Gastrocnemius medialis (tissue), 4 donors: ENCODE measurements at regions not wholly inside any gene's neighbourhood (a gene's known extent, or its start where the extent isn't known, plus 50 kb on each side); places are given as distances from the start of the nearest gene placed in this dataset.

Experiments
- ATAC-seq, 2 donors: fragments of 150-250 bp; one replicate each; pipeline ENCODE4 v1.9.1; 2016
- DNase-seq, 2 donors: peaks; one replicate each; pipeline ENCODE4 v3.0.0-alpha.2; 2019
- H3K27ac ChIP-seq, 4 donors: fragments of 200-600 bp; sonication (generic); 1 replicate in 1 of 4; 2 replicates in 3 of 4; pipeline ENCODE4 v1.5.1; 2016 to 2018; ENCODE audit warnings: mild to moderate bottlenecking in 2 of 4, moderate library complexity in 1 of 4
- H3K27me3 ChIP-seq, 3 donors: fragments of 200-600 bp; sonication (generic) in 2 of 3; 1 replicate in 1 of 3; 2 replicates in 2 of 3; pipeline versions ENCODE4 v1.5.1 to v1.6.0; 2016 to 2019; ENCODE audit warnings: mild to moderate bottlenecking in 1 of 3, moderate library complexity in 1 of 3
- H3K36me3 ChIP-seq, 2 donors: fragments of 200-600 bp; sonication (generic) in 1 of 2; one replicate each; pipeline ENCODE4 v1.5.1; 2017 to 2018
- H3K4me1 ChIP-seq, 2 donors: fragments of 200-600 bp; sonication (generic) in 1 of 2; one replicate each; pipeline ENCODE4 v1.5.1; 2016 to 2017; ENCODE audit warnings: mild to moderate bottlenecking in 2 of 2
- H3K4me3 ChIP-seq, 4 donors: fragments of 200-600 bp; sonication (generic) in 3 of 4; 1 replicate in 1 of 4; 2 replicates in 3 of 4; pipeline ENCODE4 v1.5.1; 2016 to 2019; ENCODE audit warnings: mild to moderate bottlenecking in 2 of 4
- H3K9me3 ChIP-seq, 3 donors: fragments of 200-600 bp; sonication (generic) in 2 of 3; 1 replicate in 1 of 3; 2 replicates in 2 of 3; pipeline ENCODE4 v1.5.1; 2016 to 2019
- POLR2A ChIP-seq, 2 donors: fragments of 450-650 bp; IDR thresholded peaks; one replicate each; pipeline ENCODE4 v1.6.1; 2017; ENCODE audit warnings: antibody characterized with exemption in 2 of 2, mild to moderate bottlenecking in 2 of 2, moderate library complexity in 2 of 2
- in situ Hi-C, 4 donors: fragments of 200-750 bp; cut with MboI; loops; one replicate each; pipeline versions ENCODE4 v1.15.0 to v1.8.0; 2017; ENCODE audit warnings: low sequenced_read_pairs in 4 of 4
- intact Hi-C: fragments of 100-400 bp; cut with DNase I; formaldehyde crosslinking; loops from one replicate; pipeline ENCODE4 v1.15.1; 2023; ENCODE audit warnings: low total_unique reads
- TF ChIP-seq, protein P1 (sequence below), 5 experiments: fragments of 450-650 bp in 3 of 5; fragments of 200-600 bp in 2 of 5; sonication (generic) in 2 of 5; IDR thresholded peaks in 4 of 5; conservative IDR thresholded peaks in 1 of 5; 1 replicate in 4 of 5; 2 replicates in 1 of 5; pipeline ENCODE4 v1.5.1; 2016 to 2019; ENCODE audit warnings: antibody characterized with exemption in 5 of 5, mild to moderate bottlenecking in 3 of 5, moderate library complexity in 3 of 5

DNA sequence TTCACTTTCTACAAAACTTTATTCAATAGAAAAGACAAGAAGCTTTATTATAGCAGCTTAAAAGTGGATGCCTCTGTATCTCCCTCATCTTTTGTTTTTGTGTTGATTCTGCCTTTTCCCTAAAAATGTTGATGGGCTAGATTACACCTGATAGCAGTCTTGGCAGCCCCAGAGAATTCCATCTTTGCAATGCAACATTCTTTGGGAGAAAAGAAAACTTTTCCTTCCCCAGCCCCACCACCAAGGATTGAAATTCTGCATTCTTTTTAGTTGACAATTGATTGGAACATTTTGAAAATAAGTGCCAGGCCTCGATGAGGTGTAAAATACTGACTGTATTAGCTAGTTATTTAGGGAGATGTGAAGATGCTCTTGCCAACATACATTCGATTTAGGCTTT is 306.8 kb upstream of the G2E3 start:
- no peaks in the 10 kb centered on the region for H3K9me3 ChIP-seq
- DNase-seq (no peak), ATAC-seq (no peak)
- no peak overlapping the region for H3K4me3 ChIP-seq
- no peaks in the 10 kb centered on the region for H3K36me3 ChIP-seq
- in situ Hi-C loops (no loop called here), intact Hi-C loops (no loop called here)
- H3K27ac ChIP-seq = no peak overlapping the region
- TF ChIP-seq, protein P1, sequence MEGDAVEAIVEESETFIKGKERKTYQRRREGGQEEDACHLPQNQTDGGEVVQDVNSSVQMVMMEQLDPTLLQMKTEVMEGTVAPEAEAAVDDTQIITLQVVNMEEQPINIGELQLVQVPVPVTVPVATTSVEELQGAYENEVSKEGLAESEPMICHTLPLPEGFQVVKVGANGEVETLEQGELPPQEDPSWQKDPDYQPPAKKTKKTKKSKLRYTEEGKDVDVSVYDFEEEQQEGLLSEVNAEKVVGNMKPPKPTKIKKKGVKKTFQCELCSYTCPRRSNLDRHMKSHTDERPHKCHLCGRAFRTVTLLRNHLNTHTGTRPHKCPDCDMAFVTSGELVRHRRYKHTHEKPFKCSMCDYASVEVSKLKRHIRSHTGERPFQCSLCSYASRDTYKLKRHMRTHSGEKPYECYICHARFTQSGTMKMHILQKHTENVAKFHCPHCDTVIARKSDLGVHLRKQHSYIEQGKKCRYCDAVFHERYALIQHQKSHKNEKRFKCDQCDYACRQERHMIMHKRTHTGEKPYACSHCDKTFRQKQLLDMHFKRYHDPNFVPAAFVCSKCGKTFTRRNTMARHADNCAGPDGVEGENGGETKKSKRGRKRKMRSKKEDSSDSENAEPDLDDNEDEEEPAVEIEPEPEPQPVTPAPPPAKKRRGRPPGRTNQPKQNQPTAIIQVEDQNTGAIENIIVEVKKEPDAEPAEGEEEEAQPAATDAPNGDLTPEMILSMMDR (IDR thresholded peaks at IDR 0.05 in 4 of 5, conservative IDR thresholded peaks at IDR 0.05 in 1 of 5) = no peak
- no peak for TF ChIP-seq POLR2A (IDR thresholded peaks at IDR 0.05)
- H3K4me1 ChIP-seq = no peaks in the 10 kb centered on the region
- H3K27me3 ChIP-seq = no peaks in the 10 kb centered on the region

- Histone ChIP-seq H3K36me3 (no peaks in the 10 kb centered on the region), H3K4me3 (no peak overlapping the region), H3K27ac (no peak overlapping the region), H3K4me1 (no peaks in the 10 kb centered on the region), H3K9me3 (no peaks in the 10 kb centered on the region), H3K27me3 (no peaks in the 10 kb centered on the region)
- DNase-seq (no peak), ATAC-seq (no peak)
- in situ Hi-C loops = no loop called here
- TF ChIP-seq, protein P1 (IDR thresholded peaks at IDR 0.05 in 4 of 5, conservative IDR thresholded peaks at IDR 0.05 in 1 of 5) = no peak
- intact Hi-C loops = no loop called here
Observed at GRCh38 chr14:30252783-30253674, 305.9 kb upstream of the G2E3 start.

GRCh38 chr14:30256627-30257026 is 302.3 kb upstream of the G2E3 start:
- H3K4me3 ChIP-seq = no peak overlapping the region
- no peaks in the 10 kb centered on the region for H3K36me3 ChIP-seq
- H3K27ac ChIP-seq = no peak overlapping the region
- TF ChIP-seq, protein P1 (IDR thresholded peaks at IDR 0.05 in 4 of 5, conservative IDR thresholded peaks at IDR 0.05 in 1 of 5) = no peak
- TF ChIP-seq POLR2A (IDR thresholded peaks at IDR 0.05) = no peak
- no peaks in the 10 kb centered on the region for H3K9me3 ChIP-seq
- H3K27me3 ChIP-seq = no peaks in the 10 kb centered on the region
- DNase-seq = no peak
- H3K4me1 ChIP-seq = no peaks in the 10 kb centered on the region
- intact Hi-C loops (no loop called here), in situ Hi-C loops (no loop called here)
- no peak for ATAC-seq

DNA sequence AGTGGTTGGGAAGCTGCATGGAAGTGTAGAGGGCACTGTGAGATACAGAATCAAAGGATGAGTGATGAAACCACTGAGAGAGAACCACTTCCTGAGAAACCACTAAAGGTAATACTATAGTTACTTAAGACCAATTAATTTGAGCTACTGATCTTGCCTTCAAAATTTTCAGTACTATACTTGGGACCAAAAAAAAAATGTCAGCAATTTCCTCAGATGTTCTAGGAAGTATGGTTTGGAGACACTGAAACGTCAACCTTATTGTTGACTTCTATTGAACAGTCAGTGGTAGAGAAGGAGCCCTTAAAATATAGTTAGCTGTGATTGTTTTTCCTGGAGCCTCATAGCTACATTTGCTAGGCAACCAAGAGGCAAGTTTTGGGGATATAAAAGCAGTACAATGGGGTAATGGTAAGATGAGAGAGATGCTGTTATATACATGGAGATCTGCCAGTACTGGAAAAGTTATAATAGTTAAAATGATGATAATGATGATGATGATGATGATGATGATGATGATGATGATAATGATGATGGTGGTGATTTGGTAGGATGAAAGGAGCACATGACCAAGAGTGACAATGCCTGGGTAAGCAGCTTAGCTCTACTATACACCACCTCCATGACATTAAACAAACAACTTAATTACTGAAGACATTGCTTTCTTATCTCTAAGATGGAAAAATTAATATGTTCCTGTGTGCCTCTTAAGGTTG is 300.9 kb upstream of the G2E3 start:
- DNase-seq (no peak), ATAC-seq (no peak)
- Histone ChIP-seq H3K27me3 (no peaks in the 10 kb centered on the region), H3K4me3 (no peak overlapping the region), H3K27ac (no peak overlapping the region), H3K9me3 (no peaks in the 10 kb centered on the region), H3K36me3 (no peaks in the 10 kb centered on the region), H3K4me1 (no peaks in the 10 kb centered on the region)
- intact Hi-C loops = no loop called here
- no peak for TF ChIP-seq POLR2A (IDR thresholded peaks at IDR 0.05)
- TF ChIP-seq, protein P1 (IDR thresholded peaks at IDR 0.05 in 4 of 5, conservative IDR thresholded peaks at IDR 0.05 in 1 of 5) = no peak
- in situ Hi-C loops = no loop called here
